ENCODE measurements at regions not wholly inside any gene's neighbourhood (a gene's known extent, or its start where the extent isn't known, plus 50 kb on each side); places are given as distances from the start of the nearest gene placed in this dataset.

- Histone ChIP-seq H3K27me3 (ENCODE audit: control insufficient read depth, insufficient read depth, low read length) (no peaks in the 10 kb centered on the region), H3K4me1 (ENCODE audit: control insufficient read depth, insufficient read depth, low read length) (peaks cover 11% of the 10 kb centered on the region), H3K9me3 (replicated peaks; ENCODE audit: control insufficient read depth, low read depth, low read length) (no peaks in the 10 kb centered on the region), H3K36me3 (ENCODE audit: control insufficient read depth, insufficient read depth, low read length) (no peaks in the 10 kb centered on the region), H3K27ac (ENCODE audit: low read length) (no peak overlapping the region), H3K4me3 (ENCODE audit: low read length) (no peak overlapping the region)
- no CpG with 5 or more reads among the region's 1 CpG for WGBS (ENCODE audit: insufficient coverage)
- DNase-seq: no peak
These were observed 555.5 kb upstream of the TNP1 start for GRCh38 chr2:217415316-217415715.

DNA sequence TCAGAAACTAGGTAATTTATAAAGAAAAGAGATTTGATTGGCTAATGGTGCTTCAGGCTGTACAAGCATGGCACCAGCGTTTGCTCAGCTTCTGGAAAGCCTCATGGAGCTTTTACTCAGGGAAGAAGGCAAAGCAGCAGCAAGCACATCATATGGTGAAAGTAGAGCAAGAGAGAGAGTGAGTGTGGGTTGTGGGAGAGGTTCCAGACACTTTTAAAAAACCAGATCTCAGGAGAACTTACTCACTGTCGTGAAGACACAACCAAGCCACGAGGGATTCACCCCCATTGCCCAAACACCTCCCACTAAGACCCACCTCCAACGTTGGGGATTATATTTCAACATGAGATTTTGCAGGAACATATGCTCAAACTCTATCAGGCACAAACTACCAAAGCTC is 554.6 kb upstream of the TNP1 start:
- Histone ChIP-seq H3K36me3 (ENCODE audit: control insufficient read depth, insufficient read depth, low read length) (no peaks in the 10 kb centered on the region), H3K9me3 (replicated peaks; ENCODE audit: control insufficient read depth, low read depth, low read length) (no peaks in the 10 kb centered on the region), H3K27ac (ENCODE audit: low read length) (no peak overlapping the region), H3K27me3 (ENCODE audit: control insufficient read depth, insufficient read depth, low read length) (no peaks in the 10 kb centered on the region), H3K4me3 (ENCODE audit: low read length) (no peak overlapping the region), H3K4me1 (ENCODE audit: control insufficient read depth, insufficient read depth, low read length) (peaks cover 12% of the 10 kb centered on the region)
- 93% methylated on average over 1 of the region's 4 CpGs for WGBS (ENCODE audit: insufficient coverage)
- no peak for DNase-seq

- no peak for DNase-seq
- H3K4me3 ChIP-seq (ENCODE audit: low read length): no peak overlapping the region
- H3K36me3 ChIP-seq (ENCODE audit: control insufficient read depth, insufficient read depth, low read length): no peaks in the 10 kb centered on the region
- no peaks in the 10 kb centered on the region for H3K27me3 ChIP-seq (ENCODE audit: control insufficient read depth, insufficient read depth, low read length)
- H3K9me3 ChIP-seq (replicated peaks; ENCODE audit: control insufficient read depth, low read depth, low read length): no peaks in the 10 kb centered on the region
- WGBS (ENCODE audit: insufficient coverage): 85% methylated on average over 4 of the region's 5 CpGs
- no peak overlapping the region for H3K27ac ChIP-seq (ENCODE audit: low read length)
- H3K4me1 ChIP-seq (ENCODE audit: control insufficient read depth, insufficient read depth, low read length): peaks cover 12% of the 10 kb centered on the region
These were observed 553.3 kb upstream of the TNP1 start for GRCh38 chr2:217413193-217413592.

DNA sequence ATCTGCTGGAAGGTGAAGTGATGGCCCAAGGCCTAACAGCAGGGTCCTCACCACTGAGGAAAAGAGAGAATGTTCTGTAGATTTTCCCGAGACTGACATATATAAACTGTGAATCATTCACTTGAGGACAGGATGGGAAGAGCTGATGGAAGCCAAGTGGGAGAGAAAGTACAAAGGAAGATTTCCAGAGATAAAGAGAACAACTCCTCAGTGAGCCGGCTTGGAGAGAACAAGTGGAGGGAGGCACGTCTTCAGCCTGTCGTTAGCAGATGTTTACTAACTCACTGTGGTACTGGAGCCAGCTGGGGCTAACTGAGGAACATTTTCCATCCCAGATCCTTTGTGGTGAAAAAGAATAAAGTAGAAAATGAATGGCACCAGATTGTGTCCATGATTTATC is 552.9 kb upstream of the TNP1 start:
- H3K36me3 ChIP-seq (ENCODE audit: control insufficient read depth, insufficient read depth, low read length): no peaks in the 10 kb centered on the region
- H3K4me1 ChIP-seq (ENCODE audit: control insufficient read depth, insufficient read depth, low read length): peaks cover 12% of the 10 kb centered on the region
- DNase-seq: peak; percentile 72
- no peak overlapping the region for H3K27ac ChIP-seq (ENCODE audit: low read length)
- H3K9me3 ChIP-seq (replicated peaks; ENCODE audit: control insufficient read depth, low read depth, low read length): no peaks in the 10 kb centered on the region
- WGBS (ENCODE audit: insufficient coverage): 30% methylated on average over 3 of the region's 4 CpGs
- no peak overlapping the region for H3K4me3 ChIP-seq (ENCODE audit: low read length)
- no peaks in the 10 kb centered on the region for H3K27me3 ChIP-seq (ENCODE audit: control insufficient read depth, insufficient read depth, low read length)

- Histone ChIP-seq H3K9me3 (replicated peaks; ENCODE audit: control insufficient read depth, low read depth, low read length) (no peaks in the 10 kb centered on the region), H3K36me3 (ENCODE audit: control insufficient read depth, insufficient read depth, low read length) (no peaks in the 10 kb centered on the region), H3K27ac (ENCODE audit: low read length) (no peak overlapping the region), H3K27me3 (ENCODE audit: control insufficient read depth, insufficient read depth, low read length) (no peaks in the 10 kb centered on the region), H3K4me1 (ENCODE audit: control insufficient read depth, insufficient read depth, low read length) (peaks cover 12% of the 10 kb centered on the region), H3K4me3 (ENCODE audit: low read length) (no peak overlapping the region)
- peak; percentile 57 for DNase-seq
These were observed 552.4 kb upstream of the TNP1 start for GRCh38 chr2:217412277-217412676.

- 50% methylated on average over 1 of the region's 2 CpGs for WGBS (ENCODE audit: insufficient coverage)
- H3K9me3 ChIP-seq (replicated peaks; ENCODE audit: control insufficient read depth, low read depth, low read length): no peaks in the 10 kb centered on the region
- peaks cover 12% of the 10 kb centered on the region for H3K4me1 ChIP-seq (ENCODE audit: control insufficient read depth, insufficient read depth, low read length)
- H3K27ac ChIP-seq (ENCODE audit: low read length): peak overlapping the region; percentile 48
- H3K36me3 ChIP-seq (ENCODE audit: control insufficient read depth, insufficient read depth, low read length): no peaks in the 10 kb centered on the region
- DNase-seq: no peak
- H3K4me3 ChIP-seq (ENCODE audit: low read length): no peak overlapping the region
- no peaks in the 10 kb centered on the region for H3K27me3 ChIP-seq (ENCODE audit: control insufficient read depth, insufficient read depth, low read length)
These were observed 550.8 kb upstream of the TNP1 start for GRCh38 chr2:217410681-217410960.

GRCh38 chr2:217409949-217410680 is 550.3 kb upstream of the TNP1 start:
- WGBS (ENCODE audit: insufficient coverage): 47% methylated on average over 1 of the region's 2 CpGs

DNA sequence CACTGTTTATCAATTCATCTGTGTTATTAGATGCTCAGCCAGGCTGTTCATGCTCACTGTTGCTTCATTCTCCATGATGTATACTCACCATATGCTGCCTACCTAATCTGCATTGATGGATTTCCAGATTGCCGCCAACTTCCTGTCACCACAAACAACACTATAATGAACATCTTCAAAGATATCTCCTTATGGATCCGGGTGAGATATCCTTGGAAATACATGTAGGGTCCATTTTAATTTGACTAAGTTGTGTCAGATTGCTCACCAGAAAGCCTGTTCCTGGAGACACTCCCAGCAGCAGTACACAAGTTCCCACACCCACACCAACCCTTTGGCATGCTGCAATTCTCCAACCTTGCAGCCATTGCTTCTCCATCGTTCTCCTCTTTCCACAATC is 547.5 kb upstream of the TNP1 start:
- H3K4me3 ChIP-seq (ENCODE audit: low read length): no peak overlapping the region
- no peaks in the 10 kb centered on the region for H3K36me3 ChIP-seq (ENCODE audit: control insufficient read depth, insufficient read depth, low read length)
- no peaks in the 10 kb centered on the region for H3K27me3 ChIP-seq (ENCODE audit: control insufficient read depth, insufficient read depth, low read length)
- no peak for DNase-seq
- peaks cover 19% of the 10 kb centered on the region for H3K4me1 ChIP-seq (ENCODE audit: control insufficient read depth, insufficient read depth, low read length)
- 86% methylated on average over 1 of the region's 3 CpGs for WGBS (ENCODE audit: insufficient coverage)
- no peak overlapping the region for H3K27ac ChIP-seq (ENCODE audit: low read length)
- H3K9me3 ChIP-seq (replicated peaks; ENCODE audit: control insufficient read depth, low read depth, low read length): no peaks in the 10 kb centered on the region

More at GRCh38 chr2:217409949-217410680, 550.3 kb upstream of the TNP1 start:
- Histone ChIP-seq H3K4me3 (ENCODE audit: low read length) (no peak overlapping the region), H3K27me3 (ENCODE audit: control insufficient read depth, insufficient read depth, low read length) (no peaks in the 10 kb centered on the region), H3K27ac (ENCODE audit: low read length) (peak overlapping the region; percentile 48), H3K9me3 (replicated peaks; ENCODE audit: control insufficient read depth, low read depth, low read length) (no peaks in the 10 kb centered on the region), H3K36me3 (ENCODE audit: control insufficient read depth, insufficient read depth, low read length) (no peaks in the 10 kb centered on the region), H3K4me1 (ENCODE audit: control insufficient read depth, insufficient read depth, low read length) (peaks cover 12% of the 10 kb centered on the region)
- peak; percentile 77 for DNase-seq

- no peak overlapping the region for H3K4me3 ChIP-seq (ENCODE audit: low read length)
- peaks cover 11% of the 10 kb centered on the region for H3K4me1 ChIP-seq (ENCODE audit: control insufficient read depth, insufficient read depth, low read length)
- H3K9me3 ChIP-seq (replicated peaks; ENCODE audit: control insufficient read depth, low read depth, low read length): no peaks in the 10 kb centered on the region
- H3K27ac ChIP-seq (ENCODE audit: low read length): no peak overlapping the region
- no peak for DNase-seq
- no CpG with 5 or more reads among the region's 2 CpGs for WGBS (ENCODE audit: insufficient coverage)
- H3K36me3 ChIP-seq (ENCODE audit: control insufficient read depth, insufficient read depth, low read length): no peaks in the 10 kb centered on the region
- H3K27me3 ChIP-seq (ENCODE audit: control insufficient read depth, insufficient read depth, low read length): no peaks in the 10 kb centered on the region
These were observed 544.4 kb upstream of the TNP1 start for GRCh38 chr2:217404236-217404760.

GRCh38 chr2:217402761-217403383 is 543.0 kb upstream of the TNP1 start:
- WGBS (ENCODE audit: insufficient coverage): 17% methylated on average over 2 of the region's 6 CpGs
- H3K27me3 ChIP-seq (ENCODE audit: control insufficient read depth, insufficient read depth, low read length): no peaks in the 10 kb centered on the region
- peak overlapping the region; percentile 68 for H3K27ac ChIP-seq (ENCODE audit: low read length)
- no peak overlapping the region for H3K4me3 ChIP-seq (ENCODE audit: low read length)
- H3K36me3 ChIP-seq (ENCODE audit: control insufficient read depth, insufficient read depth, low read length): no peaks in the 10 kb centered on the region
- DNase-seq: peak; percentile 93
- H3K4me1 ChIP-seq (ENCODE audit: control insufficient read depth, insufficient read depth, low read length): peaks cover 17% of the 10 kb centered on the region
- no peaks in the 10 kb centered on the region for H3K9me3 ChIP-seq (replicated peaks; ENCODE audit: control insufficient read depth, low read depth, low read length)

Measured in muscle of leg (tissue), 3 donors.